ENCODE measurements at regions not wholly inside any gene's neighbourhood (a gene's known extent, or its start where the extent isn't known, plus 50 kb on each side); places are given as distances from the start of the nearest gene placed in this dataset.
"Not testable (repeated sequence)": the region's sequence is repeated elsewhere in the genome, so short reads cannot be mapped to it uniquely, and the experiment has no call there.

DNA sequence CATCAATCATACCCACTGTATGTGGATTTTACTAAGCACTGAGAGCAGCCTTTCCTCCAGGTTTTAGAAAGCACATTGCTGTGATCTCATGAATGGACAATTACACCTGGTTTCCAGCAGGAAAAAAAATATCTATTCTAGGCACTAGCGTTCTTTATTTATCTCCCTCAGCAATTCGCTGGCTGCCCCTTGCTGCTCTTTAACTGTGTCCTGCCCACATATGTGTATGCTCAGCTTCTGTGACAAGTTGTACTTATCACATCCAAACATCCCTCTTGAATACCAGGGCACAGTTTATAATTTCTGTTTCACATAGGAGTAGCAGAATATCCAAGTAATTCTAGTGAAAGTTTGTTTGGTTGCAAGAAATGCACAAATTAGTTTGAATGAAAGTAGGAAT, 146.8 kb downstream of the USP46 start:
- no peak for DNase-seq (ENCODE audit: low read depth)

DNA sequence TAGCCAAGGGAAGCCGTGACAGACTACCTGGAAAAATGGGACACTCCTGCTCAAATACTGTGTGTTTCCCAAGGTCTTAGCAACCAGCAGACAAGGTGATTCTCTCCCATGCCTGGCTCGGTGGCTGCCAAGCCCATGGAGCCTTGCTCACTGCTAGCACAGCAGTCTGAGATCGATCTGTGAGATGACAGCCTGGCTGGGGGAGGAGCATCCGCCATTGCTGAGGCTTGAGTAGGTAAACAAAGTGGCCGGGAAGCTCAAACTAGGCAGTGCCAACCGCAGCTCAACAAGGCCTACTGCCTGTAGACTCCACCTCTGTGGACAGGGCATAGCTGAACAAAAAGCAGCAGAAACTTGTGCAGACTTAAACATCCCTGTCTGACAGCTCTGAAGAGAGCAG, 137.0 kb downstream of the USP46 start:
- DNase-seq (ENCODE audit: low read depth) = not testable (repeated sequence)

DNA sequence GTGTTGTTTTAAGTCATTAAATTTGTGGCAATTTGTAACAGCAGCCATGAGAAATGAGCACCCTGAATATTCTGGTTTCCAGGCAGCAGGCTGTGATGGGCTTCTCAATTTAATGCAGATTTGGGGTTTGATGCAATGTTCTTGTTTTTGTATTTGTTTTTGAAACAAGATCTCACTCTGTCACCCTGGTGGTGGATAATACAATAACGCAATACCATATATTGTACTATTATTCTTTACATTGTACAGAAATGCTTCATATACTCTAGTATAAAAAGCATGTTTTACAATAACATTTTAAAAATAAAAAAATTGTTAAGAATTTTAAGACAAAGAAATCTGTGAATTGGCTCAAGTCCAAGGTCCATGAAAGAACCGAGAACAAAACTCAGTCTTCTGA, 129.1 kb downstream of the USP46 start:
- no peak for DNase-seq (ENCODE audit: low read depth)

DNA sequence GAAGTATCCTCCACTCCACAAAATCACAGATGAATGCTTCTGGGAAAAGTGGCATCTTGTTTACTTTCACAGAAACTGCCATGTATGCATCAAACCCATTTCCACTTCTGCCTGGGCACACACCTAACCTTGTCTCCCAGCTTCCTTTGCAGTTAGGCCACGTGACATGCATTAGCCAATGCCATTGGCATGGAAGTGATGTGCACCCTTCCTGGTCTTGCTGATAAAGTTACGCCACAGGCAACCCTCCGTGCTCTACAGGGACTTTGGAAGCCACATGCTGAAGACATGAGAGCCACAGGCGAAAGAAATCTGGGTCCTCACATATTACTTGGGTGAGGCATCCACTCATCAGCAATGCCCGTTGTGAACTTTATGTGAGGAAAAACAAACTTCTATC, 123.3 kb downstream of the USP46 start:
- no peak for DNase-seq (ENCODE audit: low read depth)
